Smooth muscle cell (in vitro differentiated cells): ENCODE measurements at regions not wholly inside any gene's neighbourhood (a gene's known extent, or its start where the extent isn't known, plus 50 kb on each side); places are given as distances from the start of the nearest gene placed in this dataset.

Experiments used
- DNase-seq: peaks from one replicate; lab custom pipeline; 2025; ENCODE audit not compliant: unreplicated experiment; lab: John Stamatoyannopoulos, UW
- H2AFZ ChIP-seq: fragments of 200-600 bp; sonication (generic); 2 replicates; pipeline ENCODE4 v1.6.0; 2016; ENCODE audit warnings: antibody characterized with exemption, low read depth, mild to moderate bottlenecking
- H3F3A ChIP-seq: fragments of 200-600 bp; sonication (generic); 2 replicates; pipeline ENCODE4 v1.6.0; 2017; ENCODE audit warnings: antibody characterized with exemption, low read depth
- H3K27ac ChIP-seq: fragments of 200-600 bp; sonication (generic); 2 replicates; pipeline ENCODE4 v1.5.1; 2016; ENCODE audit warnings: low read depth, mild to moderate bottlenecking
- H3K27me3 ChIP-seq: fragments of 200-600 bp; sonication (generic); 2 replicates; pipeline ENCODE4 v1.6.1; 2016; ENCODE audit warnings: low read depth, mild to moderate bottlenecking
- H3K36me3 ChIP-seq: fragments of 200-600 bp; sonication (generic); 2 replicates; pipeline ENCODE4 v1.5.1; 2016; ENCODE audit warnings: low read depth
- H3K4me1 ChIP-seq: fragments of 200-600 bp; sonication (generic); 2 replicates; pipeline ENCODE4 v1.5.1; 2016; ENCODE audit warnings: low read depth
- H3K4me2 ChIP-seq: fragments of 200-600 bp; sonication (generic); 2 replicates; pipeline ENCODE4 v1.6.0; 2016; ENCODE audit warnings: mild to moderate bottlenecking
- H3K4me3 ChIP-seq: fragments of 200-600 bp; sonication (generic); 2 replicates; pipeline ENCODE4 v1.5.1; 2016; ENCODE audit warnings: mild to moderate bottlenecking
- H3K79me2 ChIP-seq: fragments of 200-600 bp; sonication (generic); 2 replicates; pipeline ENCODE4 v1.6.0; 2016; ENCODE audit warnings: low read depth, mild to moderate bottlenecking
- H3K9ac ChIP-seq: fragments of 200-600 bp; sonication (generic); 2 replicates; pipeline ENCODE4 v1.6.0; 2016; ENCODE audit warnings: low read depth
- H3K9me3 ChIP-seq: fragments of 200-600 bp; sonication (generic); replicated peaks from 2 replicates; pipeline ENCODE4 v1.5.1; 2016; ENCODE audit warnings: low read depth
- H4K20me1 ChIP-seq: fragments of 200-600 bp; sonication (generic); 2 replicates; pipeline ENCODE4 v1.6.0; 2016; ENCODE audit warnings: low read depth
- CTCF ChIP-seq: fragments of 200-600 bp; sonication (generic); IDR thresholded peaks from 2 replicates; pipeline ENCODE4 v1.5.1; 2017; ENCODE audit warnings: borderline replicate concordance, mild to moderate bottlenecking, antibody characterized with exemption; ENCODE audit not compliant: insufficient read depth, poor library complexity, severe bottlenecking
- WGBS: methylation state at CpG from one replicate; pipeline ENCODE4 v1.1.7; 2016; ENCODE audit warnings: low lambda C conversion rate; 5-methylcytosine and 5-hydroxymethylcytosine counted together

GRCh38 chr2:222040333-222040732, 258.5 kb downstream of the PAX3 start:
- H3K4me3 ChIP-seq: no peak overlapping the region
- H3K4me1 ChIP-seq: peaks cover 3% of the 10 kb centered on the region
- no peaks in the 10 kb centered on the region for H3K79me2 ChIP-seq
- WGBS: 97% methylated on average over 2 of the region's 2 CpGs
- no peaks in the 10 kb centered on the region for H3K9me3 ChIP-seq
- no peak overlapping the region for H3K27ac ChIP-seq
- peaks cover 42% of the 10 kb centered on the region for H3K27me3 ChIP-seq
- H3K4me2 ChIP-seq: no peak overlapping the region
- no peaks in the 10 kb centered on the region for H3K36me3 ChIP-seq
- no peaks in the 10 kb centered on the region for H3F3A ChIP-seq
- DNase-seq: no peak
- TF ChIP-seq CTCF: no peak
- no peak overlapping the region for H3K9ac ChIP-seq
- H4K20me1 ChIP-seq: no peaks in the 10 kb centered on the region
- no peak overlapping the region for H2AFZ ChIP-seq

- Histone ChIP-seq H3K9ac (no peak overlapping the region), H3K4me2 (no peak overlapping the region), H4K20me1 (no peaks in the 10 kb centered on the region), H2AFZ (no peak overlapping the region), H3K4me3 (no peak overlapping the region), H3K4me1 (peaks cover 3% of the 10 kb centered on the region), H3F3A (no peaks in the 10 kb centered on the region), H3K79me2 (no peaks in the 10 kb centered on the region), H3K9me3 (no peaks in the 10 kb centered on the region), H3K27ac (no peak overlapping the region), H3K27me3 (peaks cover 40% of the 10 kb centered on the region), H3K36me3 (no peaks in the 10 kb centered on the region)
- 64% methylated on average over 3 of the region's 3 CpGs for whole genome bisulfite sequencing
- no peak for DNase-seq
- no peak for TF ChIP-seq CTCF
Measured at GRCh38 chr2:222039821-222040220, 259.0 kb downstream of the PAX3 start.

- no peaks in the 10 kb centered on the region for H3K36me3 ChIP-seq
- H4K20me1 ChIP-seq: no peaks in the 10 kb centered on the region
- peak; percentile 58 for TF ChIP-seq CTCF
- H3K4me1 ChIP-seq: peaks cover 3% of the 10 kb centered on the region
- H3K9me3 ChIP-seq: no peaks in the 10 kb centered on the region
- no peaks in the 10 kb centered on the region for H3F3A ChIP-seq
- H3K27ac ChIP-seq: no peak overlapping the region
- no peak overlapping the region for H3K4me2 ChIP-seq
- WGBS: 60% methylated on average over 4 of the region's 4 CpGs
- H3K27me3 ChIP-seq: peaks cover 39% of the 10 kb centered on the region
- H3K79me2 ChIP-seq: no peaks in the 10 kb centered on the region
- no peak overlapping the region for H3K9ac ChIP-seq
- DNase-seq: no peak
- H2AFZ ChIP-seq: no peak overlapping the region
- H3K4me3 ChIP-seq: no peak overlapping the region
Measured at GRCh38 chr2:222038067-222038802, 260.6 kb downstream of the PAX3 start.

- WGBS: 89% methylated on average over 3 of the region's 3 CpGs
- H3K79me2 ChIP-seq: no peaks in the 10 kb centered on the region
- no peak overlapping the region for H3K4me2 ChIP-seq
- H3F3A ChIP-seq: no peaks in the 10 kb centered on the region
- H3K36me3 ChIP-seq: no peaks in the 10 kb centered on the region
- H3K9me3 ChIP-seq: no peaks in the 10 kb centered on the region
- no peak overlapping the region for H3K27ac ChIP-seq
- no peak for DNase-seq
- no peak for TF ChIP-seq CTCF
- no peak overlapping the region for H3K9ac ChIP-seq
- no peaks in the 10 kb centered on the region for H4K20me1 ChIP-seq
- no peak overlapping the region for H3K4me3 ChIP-seq
- H2AFZ ChIP-seq: no peak overlapping the region
- H3K27me3 ChIP-seq: peaks cover 48% of the 10 kb centered on the region
- H3K4me1 ChIP-seq: peaks cover 7% of the 10 kb centered on the region
Measured at GRCh38 chr2:222037211-222037610, 261.6 kb downstream of the PAX3 start.
